CD4-positive, alpha-beta T cell treated with Interleukin-6 at 100 ng/mL for 8 hours (primary cell): ENCODE measurements at regions not wholly inside any gene's neighbourhood (a gene's known extent, or its start where the extent isn't known, plus 50 kb on each side); places are given as distances from the start of the nearest gene placed in this dataset.

Experiments used
- DNase-seq: peaks from one replicate; pipeline ENCODE4 v3.0.0-alpha.2; 2020; ENCODE audit warnings: mixed read lengths, low spot score

DNA sequence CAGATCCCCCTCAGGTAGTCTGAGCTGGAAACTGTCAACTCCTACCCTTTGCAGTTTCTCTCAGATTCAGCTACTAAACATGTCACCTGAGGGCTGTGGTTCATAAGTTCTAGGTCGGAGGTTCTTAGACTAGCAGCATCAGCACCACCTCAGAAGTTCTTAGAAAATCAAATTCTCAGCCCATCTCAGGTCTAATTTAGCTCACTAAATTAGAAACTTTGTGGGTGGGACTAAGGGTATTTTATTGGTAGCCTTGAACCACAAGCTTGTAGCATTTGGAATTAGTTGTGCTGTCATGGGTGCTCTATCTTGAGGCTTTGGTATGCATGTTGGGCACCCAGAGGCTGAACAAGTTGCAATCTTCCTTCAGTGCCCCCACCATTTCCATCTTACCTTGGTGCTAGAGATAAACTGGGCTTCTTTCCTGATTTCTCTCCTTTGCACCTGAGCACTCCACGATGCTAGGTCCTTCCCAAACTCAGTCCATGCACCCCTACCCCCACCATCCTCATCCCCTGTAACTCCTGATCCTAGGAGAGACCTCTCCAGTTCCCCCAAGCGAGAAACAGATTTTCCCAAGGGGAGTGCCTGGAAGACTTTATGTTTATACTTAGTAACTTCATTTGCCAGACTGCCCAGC is 54.2 kb downstream of the S1PR1 start:
- peak; percentile 25 for DNase-seq

DNA sequence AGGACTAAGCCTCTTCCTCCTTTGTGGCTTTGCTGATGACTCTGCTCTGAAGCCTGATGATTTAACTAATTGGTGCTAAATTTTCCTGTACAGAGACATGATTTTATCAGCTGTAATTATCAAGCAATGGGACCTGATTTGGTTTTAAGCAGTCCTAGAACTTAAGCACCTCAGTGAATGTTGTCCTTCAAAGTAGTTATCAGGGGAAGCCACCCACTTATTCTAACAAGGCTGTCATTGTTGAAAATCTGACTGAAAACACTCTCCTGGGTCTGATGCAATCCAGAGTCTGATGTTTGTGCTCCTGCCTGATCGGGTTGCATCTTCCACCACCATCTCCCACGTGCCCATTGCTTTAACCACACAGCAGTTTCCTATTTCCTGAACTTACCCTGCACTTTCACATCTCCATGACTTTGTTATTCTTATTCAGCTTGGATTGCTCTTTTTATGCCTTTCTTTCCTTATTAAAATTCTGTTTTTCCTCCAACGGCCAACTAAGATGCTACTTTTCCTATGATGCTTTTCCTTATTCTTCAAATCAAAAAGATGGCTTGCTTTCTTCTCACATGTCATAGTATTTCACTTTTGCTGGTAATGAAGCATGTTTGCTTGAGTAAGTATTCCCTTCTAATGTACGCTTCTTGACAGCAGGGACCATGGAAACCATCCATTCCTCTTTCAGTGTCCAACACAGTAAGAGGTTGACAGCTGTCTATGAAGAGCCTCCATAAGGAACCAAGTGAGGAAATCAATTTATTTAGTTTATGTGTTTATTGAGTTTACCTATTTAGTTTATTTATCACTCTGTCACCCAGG is 55.0 kb downstream of the S1PR1 start:
- peak; percentile 39 for DNase-seq

- DNase-seq, result peak; percentile 63
Measured at GRCh38 chr1:101293461-101294051, 56.7 kb downstream of the S1PR1 start.

DNA sequence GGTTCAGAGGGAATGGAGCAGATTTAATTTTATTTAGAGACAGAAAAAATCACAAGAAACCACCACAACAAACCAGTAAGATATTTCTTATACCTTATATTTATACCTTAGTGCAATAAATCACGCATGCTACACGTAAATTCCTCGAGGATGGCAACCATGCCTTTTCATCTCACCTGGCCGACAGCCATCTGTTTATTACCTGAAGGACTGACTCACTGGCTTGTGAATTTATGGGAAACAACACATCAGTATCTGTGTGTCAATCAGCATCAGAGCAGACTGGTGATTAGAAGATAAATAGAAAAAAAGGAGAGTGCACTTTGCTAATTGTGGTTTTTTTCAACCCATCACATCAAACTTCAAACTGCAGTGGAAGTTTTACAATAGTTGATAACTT is 58.4 kb downstream of the S1PR1 start:
- DNase-seq, result peak; percentile 51

- DNase-seq, result peak; percentile 33
Measured at GRCh38 chr1:101298663-101299062, 61.8 kb downstream of the S1PR1 start.

DNA sequence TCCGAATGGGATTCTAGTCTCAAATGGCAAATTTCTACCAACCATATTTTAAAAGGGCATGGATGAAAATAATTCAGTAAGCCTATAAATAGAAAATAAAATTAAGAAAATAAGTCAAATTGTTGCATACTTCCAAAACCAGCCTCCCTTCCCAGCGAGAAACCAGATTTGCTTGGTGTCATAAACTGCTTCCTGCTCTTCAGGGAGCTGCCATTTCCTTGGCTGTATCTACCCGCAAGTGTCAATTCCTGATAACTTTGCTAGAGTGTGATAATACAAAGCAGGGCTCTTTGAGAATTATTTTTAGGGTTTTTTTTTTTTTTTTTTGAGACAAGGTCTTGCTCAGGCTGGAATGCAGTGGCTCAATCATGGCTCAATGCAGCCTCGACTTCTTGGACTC is 62.3 kb downstream of the S1PR1 start:
- no peak for DNase-seq

DNA sequence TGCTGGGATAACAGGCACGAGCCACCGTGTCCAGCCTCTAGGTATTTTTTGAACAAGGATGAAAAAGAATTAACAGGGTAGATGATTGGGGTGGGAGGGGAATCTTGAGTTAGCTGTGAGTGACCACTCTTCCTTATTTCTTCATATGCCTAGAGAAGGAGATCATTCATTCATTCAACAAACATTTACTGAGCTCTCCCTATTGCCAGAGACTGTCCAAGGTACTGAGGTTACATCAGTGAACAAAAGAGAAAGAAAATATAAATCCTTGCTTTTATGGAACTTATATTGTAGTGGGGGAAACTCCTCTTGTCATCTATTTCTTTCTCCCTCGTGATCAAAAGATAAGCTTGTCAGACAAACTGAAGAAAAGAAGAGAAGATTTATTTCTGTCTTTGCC is 62.9 kb downstream of the S1PR1 start:
- no peak for DNase-seq

DNA sequence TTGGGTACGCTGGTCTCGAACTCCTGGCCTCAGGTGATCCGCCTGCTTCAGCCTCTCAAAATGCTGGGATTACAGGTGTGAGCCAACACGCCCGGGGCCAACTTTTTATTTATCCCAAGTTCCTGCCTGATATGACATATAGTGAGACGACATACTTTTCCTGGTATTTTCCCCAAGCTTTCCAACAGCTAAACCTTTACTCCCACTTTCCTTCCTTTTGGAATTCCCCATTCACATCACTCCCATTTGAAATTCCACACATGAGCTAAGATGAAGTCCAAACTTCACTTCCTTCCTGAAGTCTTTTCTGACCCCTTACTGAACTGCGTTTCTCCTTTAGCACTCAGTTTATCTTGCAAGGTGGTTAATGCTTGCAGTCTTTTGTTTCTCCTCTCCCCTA is 64.1 kb downstream of the S1PR1 start:
- DNase-seq, result no peak

- no peak for DNase-seq
Measured at GRCh38 chr1:101301446-101302057, 64.7 kb downstream of the S1PR1 start.

GRCh38 chr1:101302831-101303511 is 66.2 kb downstream of the S1PR1 start:
- no peak for DNase-seq

DNA sequence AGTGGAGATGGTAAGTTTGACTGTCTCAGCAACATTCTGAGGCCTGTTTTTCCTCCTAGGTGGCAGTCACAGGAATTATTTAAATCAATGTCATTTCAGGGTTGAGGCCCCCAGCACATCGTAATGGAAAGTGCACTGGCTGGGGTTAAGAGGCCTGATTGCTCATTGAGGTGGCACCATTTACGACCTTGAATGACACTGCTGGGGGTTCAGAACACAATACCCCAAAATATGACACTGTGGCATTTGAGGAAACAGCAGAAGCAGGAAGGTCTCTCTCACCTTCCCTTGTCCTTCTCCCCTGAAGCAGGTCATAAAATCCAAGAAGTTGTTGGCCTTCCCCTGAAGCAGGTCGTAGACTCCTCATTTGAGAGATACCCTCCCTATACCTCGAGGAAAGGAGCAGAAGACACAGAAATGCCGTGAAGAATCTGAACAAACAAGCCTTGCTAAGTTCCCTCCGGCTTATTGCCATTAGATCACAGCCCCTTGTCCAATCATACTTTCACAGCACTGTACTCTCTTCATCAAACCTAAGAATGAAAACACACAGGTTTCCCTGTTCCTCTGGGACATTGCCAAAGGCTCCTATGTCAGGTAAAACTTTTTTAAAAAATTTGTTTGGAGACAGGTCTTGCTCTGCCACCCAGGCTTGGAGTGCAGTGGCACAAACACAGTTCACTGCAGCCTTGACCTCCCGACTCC is 71.3 kb downstream of the S1PR1 start:
- DNase-seq, result no peak

DNA sequence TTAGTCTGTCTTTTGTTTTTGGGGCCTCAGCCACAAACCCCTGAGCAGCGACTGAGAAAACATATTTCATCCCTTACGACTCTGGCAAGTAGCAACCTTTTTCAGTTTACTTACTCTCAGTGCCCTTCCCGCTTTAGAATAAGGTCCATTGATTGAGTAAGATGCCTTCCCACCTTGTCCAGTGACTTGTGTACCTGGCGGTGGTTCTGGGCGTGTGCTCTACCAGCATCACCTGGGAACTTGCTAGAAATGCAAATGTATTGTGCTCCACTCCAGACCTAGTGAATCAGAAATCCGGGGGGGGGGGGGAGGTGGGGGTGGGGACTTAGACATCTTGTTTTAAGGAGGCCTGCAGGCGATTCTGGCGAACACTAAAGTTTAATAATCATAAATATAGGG is 72.1 kb downstream of the S1PR1 start:
- no peak for DNase-seq

GRCh38 chr1:101309334-101310311 is 72.8 kb downstream of the S1PR1 start:
- peak; percentile 85 for DNase-seq

- DNase-seq, result peak; percentile 40
Measured at GRCh38 chr1:101310506-101310905, 73.7 kb downstream of the S1PR1 start.

- peak; percentile 30 for DNase-seq
Measured at GRCh38 chr1:101311146-101311920, 74.5 kb downstream of the S1PR1 start.

DNA sequence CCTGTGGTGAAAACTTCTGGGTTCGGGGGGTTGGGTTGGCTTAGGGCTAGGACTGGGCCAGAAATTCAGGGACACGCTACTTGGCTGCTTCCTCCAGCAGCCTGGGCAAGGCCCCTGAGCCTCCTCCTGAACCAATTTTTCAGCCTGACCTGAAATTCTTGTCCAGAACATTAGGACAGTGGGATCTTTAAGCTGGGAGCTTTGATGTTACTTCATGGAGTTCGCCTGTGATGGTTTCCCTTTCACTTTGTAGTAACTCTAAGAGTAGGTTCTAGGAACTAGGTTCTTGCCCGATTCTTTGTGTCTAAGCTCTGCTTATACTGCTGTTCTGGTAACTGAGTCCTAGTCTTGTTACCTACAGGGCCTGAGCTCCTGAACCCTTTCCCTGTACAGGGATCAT is 75.3 kb downstream of the S1PR1 start:
- DNase-seq, result no peak

DNA sequence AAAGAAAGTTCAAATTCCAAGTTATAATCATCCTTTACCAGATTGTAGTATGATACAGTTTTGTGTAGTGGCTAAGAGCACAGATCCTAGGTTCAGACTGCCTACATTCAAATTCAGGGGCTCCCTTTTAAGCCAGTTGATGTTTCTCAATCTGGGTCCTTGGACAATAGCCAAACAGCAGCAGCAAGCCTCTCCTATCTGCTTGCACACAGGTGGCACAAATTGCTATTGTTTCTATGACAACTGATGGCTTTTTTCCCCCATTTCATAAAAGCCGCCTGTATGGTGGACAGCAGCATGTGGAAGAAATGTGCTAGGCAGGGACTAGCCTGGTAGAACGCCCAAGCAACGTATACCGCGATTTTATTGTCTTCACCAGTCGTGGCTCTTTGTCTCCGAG is 76.5 kb downstream of the S1PR1 start:
- DNase-seq, result no peak

DNA sequence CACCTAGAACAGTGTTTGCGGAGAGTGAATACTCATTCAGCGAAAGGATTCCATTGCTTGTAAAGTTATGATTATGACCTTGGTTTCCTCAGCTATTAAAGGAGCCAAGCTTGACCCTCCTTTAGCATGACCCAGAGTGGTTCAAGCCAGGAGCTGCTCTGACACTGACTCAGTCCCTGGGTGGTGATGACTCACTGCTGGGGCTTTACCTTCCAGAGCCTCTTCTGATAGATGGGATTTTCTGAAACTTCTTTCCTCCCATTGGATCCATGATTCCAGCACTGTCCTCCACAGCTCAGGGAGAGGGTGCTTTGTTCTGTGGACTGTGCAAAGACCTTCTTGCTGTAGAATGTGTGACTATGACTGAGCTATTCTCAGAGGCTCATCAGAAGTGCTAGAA is 77.4 kb downstream of the S1PR1 start:
- no peak for DNase-seq

DNA sequence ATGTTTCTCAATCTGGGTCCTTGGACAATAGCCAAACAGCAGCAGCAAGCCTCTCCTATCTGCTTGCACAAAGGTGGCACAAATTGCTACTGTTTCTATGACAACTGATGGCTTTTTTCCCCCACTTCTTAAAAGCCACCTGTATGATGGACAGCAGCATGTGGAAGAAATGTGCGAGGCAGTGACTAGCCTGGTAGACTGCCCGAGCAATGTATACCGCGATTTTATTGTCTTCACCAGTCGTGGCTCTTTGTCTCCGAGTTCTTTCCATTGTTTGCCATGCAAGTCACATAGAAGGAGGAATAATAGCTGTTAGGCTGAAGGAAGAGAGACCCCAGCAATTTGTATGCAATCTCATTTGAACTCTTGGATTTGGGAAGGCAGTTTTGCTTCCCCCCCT is 79.4 kb downstream of the S1PR1 start:
- no peak for DNase-seq

DNA sequence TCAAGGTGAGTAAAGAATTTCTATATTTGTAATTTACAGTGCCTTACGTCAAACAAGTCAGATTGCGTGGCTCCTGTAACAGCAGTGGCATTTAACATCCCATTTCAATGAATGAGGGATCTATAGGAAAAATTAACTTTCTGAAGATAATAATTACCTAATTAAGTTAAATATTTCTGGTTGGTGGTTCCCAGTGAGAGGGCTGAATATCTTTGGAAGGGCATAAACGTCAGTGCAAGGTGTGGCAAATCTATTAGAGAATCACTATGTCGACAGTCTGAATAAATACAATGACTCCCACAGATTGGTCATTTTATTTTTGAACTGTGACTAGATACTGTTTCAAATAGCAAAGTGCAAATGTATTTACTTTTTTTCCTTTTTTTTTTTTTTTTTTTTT is 80.0 kb downstream of the S1PR1 start:
- DNase-seq, result no peak
